PC-3 (cell line): ENCODE measurements at regions not wholly inside any gene's neighbourhood (a gene's known extent, or its start where the extent isn't known, plus 50 kb on each side); places are given as distances from the start of the nearest gene placed in this dataset.

ENCODE experiments used
- ATAC-seq: fragments of 200-7000 bp; cut with Tn5 transposase; 2 replicates; pipeline ENCODE4 v1.9.1; 2020; ENCODE audit warnings: mild to moderate bottlenecking, moderate library complexity
- BruUV-seq: library from RNA; stranded (reverse); fragments of 400-500 nt; replicated peaks from 2 replicates; lab custom pipeline; 2021; lab: Mats Ljungman, UMichigan
- CTCF ChIA-PET: fragments of 300-600 bp; sonication (Branson Sonifier 250); formaldehyde crosslinking; loops from one replicate; lab custom pipeline; 2022; ENCODE audit warnings: antibody characterized with exemption; lab: Charles Lee
- POLR2A ChIA-PET: fragments of 300-600 bp; sonication (Branson Sonifier 250); formaldehyde crosslinking; loops from one replicate; lab custom pipeline; 2022; ENCODE audit warnings: antibody characterized with exemption; ENCODE audit not compliant: unreplicated experiment; lab: Charles Lee
- DNase-seq: peaks from one replicate; pipeline ENCODE4 v3.0.0-alpha.2; 2015
- H2AFZ ChIP-seq: fragments of 300-600 bp; sonication (generic); 2 replicates; pipeline ENCODE4 v1.6.0; 2016; ENCODE audit warnings: antibody characterized with exemption, low read length
- H3F3A ChIP-seq: fragments of 300-600 bp; sonication (generic); one replicate; pipeline ENCODE4 v1.6.0; 2017; ENCODE audit warnings: antibody characterized with exemption, low read length, control low read depth, mild to moderate bottlenecking; ENCODE audit not compliant: unreplicated experiment
- H3K27ac ChIP-seq: fragments of 300-600 bp; sonication (generic); 2 replicates; pipeline ENCODE4 v1.5.1; 2016; ENCODE audit warnings: mild to moderate bottlenecking, low read length
- H3K27me3 ChIP-seq: fragments of 300-600 bp; sonication (generic); 2 replicates; pipeline ENCODE4 v1.6.1; 2016; ENCODE audit warnings: low read length, mixed read lengths
- H3K36me3 ChIP-seq: fragments of 300-600 bp; sonication (generic); 2 replicates; pipeline ENCODE4 v1.6.1; 2016; ENCODE audit warnings: low read depth, mixed run types, low read length, mixed read lengths
- H3K4me1 ChIP-seq: fragments of 300-600 bp; sonication (generic); 2 replicates; pipeline ENCODE4 v1.5.1; 2016; ENCODE audit warnings: low read length; ENCODE audit not compliant: insufficient read depth
- H3K4me2 ChIP-seq: fragments of 300-600 bp; sonication (generic); 2 replicates; pipeline ENCODE4 v1.6.0; 2016; ENCODE audit warnings: low read length
- H3K4me3 ChIP-seq: fragments of 300-600 bp; sonication (generic); 2 replicates; pipeline ENCODE4 v1.5.1; 2016; ENCODE audit warnings: mild to moderate bottlenecking, low read length, mixed read lengths
- H3K79me2 ChIP-seq: fragments of 300-600 bp; sonication (generic); 2 replicates; pipeline ENCODE4 v1.6.1; 2017; ENCODE audit warnings: low read length, mixed read lengths
- H3K9ac ChIP-seq: fragments of 300-600 bp; sonication (generic); 2 replicates; pipeline ENCODE4 v1.6.0; 2016; ENCODE audit warnings: mild to moderate bottlenecking, low read length
- H3K9me2 ChIP-seq: fragments of 300-600 bp; sonication (generic); replicated peaks from 2 replicates; pipeline ENCODE4 v1.6.1; 2016; ENCODE audit warnings: mixed run types, low read length, mixed read lengths
- H3K9me3 ChIP-seq: fragments of 300-600 bp; sonication (generic); 2 replicates; pipeline ENCODE4 v1.6.1; 2016; ENCODE audit warnings: low read length, mixed read lengths
- H4K20me1 ChIP-seq: fragments of 300-600 bp; sonication (generic); 2 replicates; pipeline ENCODE4 v1.6.1; 2016; ENCODE audit warnings: low read length, mixed read lengths
- CTCF ChIP-seq: fragments of 300-600 bp; sonication (generic); conservative IDR thresholded peaks from 2 replicates; pipeline ENCODE4 v1.5.1; 2017; ENCODE audit warnings: antibody characterized with exemption, low read depth, mild to moderate bottlenecking, low read length
- EZH2 ChIP-seq: fragments of 300-600 bp; sonication (generic); IDR thresholded peaks from one replicate; pipeline ENCODE4 v1.6.1; 2017; ENCODE audit warnings: antibody characterized with exemption, mild to moderate bottlenecking, low read length; ENCODE audit not compliant: unreplicated experiment
- EZH2phosphoT487 ChIP-seq: fragments of 300-600 bp; sonication (generic); IDR thresholded peaks from 2 replicates; pipeline ENCODE4 v1.6.1; 2018; ENCODE audit warnings: mild to moderate bottlenecking, antibody characterized with exemption, low read length, borderline replicate concordance
- intact Hi-C: fragments of 100-400 bp; cut with micrococcal nuclease; formaldehyde crosslinking; loops from 2 replicates; pipeline ENCODE4 v1.9.0; 2023

- TF ChIP-seq EZH2 (no peak), EZH2phosphoT487 (no peak), CTCF (no peak)
- Histone ChIP-seq H3K4me3 (no peak overlapping the region), H4K20me1 (no peaks in the 10 kb centered on the region), H3K9ac (no peak overlapping the region), H2AFZ (no peak overlapping the region), H3K4me1 (peaks cover 16% of the 10 kb centered on the region), H3K79me2 (no peaks in the 10 kb centered on the region), H3K36me3 (no peaks in the 10 kb centered on the region), H3K9me2 (no peaks in the 10 kb centered on the region), H3F3A (no peaks in the 10 kb centered on the region), H3K4me2 (no peak overlapping the region), H3K27me3 (no peaks in the 10 kb centered on the region), H3K9me3 (no peaks in the 10 kb centered on the region), H3K27ac (no peak overlapping the region)
- CTCF ChIA-PET: no interaction called here
- POLR2A ChIA-PET: no interaction called here
- ATAC-seq: no peak
- intact Hi-C loops: no loop called here
- no peak for DNase-seq
- no TSS peak for BruUV-seq
Measured at GRCh38 chr13:34762312-34762711, 179.8 kb upstream of the NBEA start.

- no peaks in the 10 kb centered on the region for H3K27me3 ChIP-seq
- no peaks in the 10 kb centered on the region for H4K20me1 ChIP-seq
- H3K79me2 ChIP-seq: no peaks in the 10 kb centered on the region
- intact Hi-C loops: no loop called here
- CTCF ChIA-PET: no interaction called here
- no peaks in the 10 kb centered on the region for H3K9me2 ChIP-seq
- peak overlapping the region; percentile 9; the same call in 1 of the 2 replicates for H3K9ac ChIP-seq
- peak overlapping the region; percentile 12; the same call in 1 of the 2 replicates for H3K4me2 ChIP-seq
- ATAC-seq (peak; percentile 35), DNase-seq (peak; percentile 81)
- H3K9me3 ChIP-seq: no peaks in the 10 kb centered on the region
- TF ChIP-seq CTCF (no peak), EZH2phosphoT487 (no peak)
- H3K4me3 ChIP-seq: no peak overlapping the region
- no TSS peak for BruUV-seq
- peak overlapping the region; percentile 77 for H3K27ac ChIP-seq
- H3F3A ChIP-seq: no peaks in the 10 kb centered on the region
- H3K4me1 ChIP-seq: peaks cover 16% of the 10 kb centered on the region
- POLR2A ChIA-PET: no interaction called here
- H3K36me3 ChIP-seq: no peaks in the 10 kb centered on the region
- H2AFZ ChIP-seq: peak overlapping the region; percentile 35
Measured at GRCh38 chr13:34764246-34764645, 177.8 kb upstream of the NBEA start.

GRCh38 chr13:34765446-34766180 lies 176.5 kb upstream of the NBEA start:
- Histone ChIP-seq H3K9me2 (no peaks in the 10 kb centered on the region), H3K79me2 (no peaks in the 10 kb centered on the region), H3K27ac (no peak overlapping the region), H3K9ac (no peak overlapping the region), H3K27me3 (no peaks in the 10 kb centered on the region), H3K4me1 (peaks cover 16% of the 10 kb centered on the region), H3F3A (no peaks in the 10 kb centered on the region), H3K4me2 (no peak overlapping the region), H3K9me3 (no peaks in the 10 kb centered on the region), H3K4me3 (no peak overlapping the region), H4K20me1 (no peaks in the 10 kb centered on the region), H3K36me3 (no peaks in the 10 kb centered on the region), H2AFZ (no peak overlapping the region)
- CTCF ChIA-PET: no interaction called here
- POLR2A ChIA-PET: no interaction called here
- no peak for ATAC-seq
- no peak for DNase-seq
- no TSS peak for BruUV-seq
- intact Hi-C loops: no loop called here
- no peak for TF ChIP-seq EZH2phosphoT487
- TF ChIP-seq CTCF: no peak
- TF ChIP-seq EZH2: no peak
